ENCODE measurements at regions not wholly inside any gene's neighbourhood (a gene's known extent, or its start where the extent isn't known, plus 50 kb on each side); places are given as distances from the start of the nearest gene placed in this dataset.

GRCh38 chr12:107528731-107529365 lies 156.8 kb upstream of the PWP1 start:
- no peak overlapping the region for H2AK5ac ChIP-seq (ENCODE audit: insufficient read length, low read length)
- Mint-ChIP-seq H3K9me3 (no peaks in the 10 kb centered on the region; a peak in 1 of 5 replicates), H3K36me3 (ENCODE audit: insufficient read depth in 1 of 3, low read depth in 3 of 3) (no peaks in the 10 kb centered on the region), H3K4me1 (no peaks in the 10 kb centered on the region), H3K4me3 (no peak overlapping the region), H3K27ac (no peak overlapping the region), H3K27me3 (ENCODE audit: low read depth) (no peaks in the 10 kb centered on the region; the same call in 1 of the 2 replicates)
- no peak overlapping the region; the same call in 1 of the 2 replicates for H2BK15ac ChIP-seq (ENCODE audit: low read depth, low read length)
- H3K4ac ChIP-seq (ENCODE audit: low read depth, low read length): no peak overlapping the region
- no peak overlapping the region for H2AFZ ChIP-seq (ENCODE audit: low read length)
- no peaks in the 10 kb centered on the region for H3K23me2 ChIP-seq (ENCODE audit: insufficient read length, low read depth, low read length, poor library complexity, severe bottlenecking)
- no peaks in the 10 kb centered on the region for H4K20me1 ChIP-seq (ENCODE audit: control insufficient read depth, insufficient read depth, insufficient read length)
- DNase-seq: no peak
- no peak overlapping the region for H4K91ac ChIP-seq (ENCODE audit: insufficient read length, low read depth, low read length)
- H3K18ac ChIP-seq (ENCODE audit: insufficient read length, low read depth, low read length): no peak overlapping the region
- H3K79me1 ChIP-seq (ENCODE audit: insufficient read depth, low read depth, low read length, poor library complexity, severe bottlenecking): no peaks in the 10 kb centered on the region
- no peak overlapping the region for H2BK12ac ChIP-seq (ENCODE audit: insufficient read length, low read depth, low read length)
- no peak overlapping the region for H2BK5ac ChIP-seq (ENCODE audit: insufficient read length, low read length)
- no peak overlapping the region for H3K23ac ChIP-seq (ENCODE audit: insufficient read length, low read depth, low read length)
- H2BK120ac ChIP-seq (ENCODE audit: low read depth, low read length, poor library complexity, severe bottlenecking): no peak overlapping the region
- H3K9ac ChIP-seq (ENCODE audit: extremely low read depth, insufficient read length, low read length): no peak overlapping the region
- H4K5ac ChIP-seq (ENCODE audit: insufficient read length, low read depth, low read length): no peak overlapping the region
- no peak overlapping the region for H4K8ac ChIP-seq (replicated peaks; ENCODE audit: insufficient read length, low read depth, low read length)
- H3T11ph ChIP-seq (ENCODE audit: low read length): no peak overlapping the region
- H3K27ac ChIP-seq (ENCODE audit: insufficient read length, low read depth, low read length): no peak overlapping the region
- H3K9me3 ChIP-seq (ENCODE audit: control insufficient read depth, low read depth, low read length): no peaks in the 10 kb centered on the region
- H3K4me1 ChIP-seq (ENCODE audit: insufficient read depth, low read length): no peaks in the 10 kb centered on the region
- H3K79me2 ChIP-seq (ENCODE audit: insufficient read depth, low read length): no peaks in the 10 kb centered on the region
- H3K27me3 ChIP-seq (ENCODE audit: insufficient read depth, low read length): no peaks in the 10 kb centered on the region
- WGBS (ENCODE audit: extremely low coverage, insufficient read length, low lambda C conversion rate): 100% methylated on average over 5 of the region's 7 CpGs
- H3K14ac ChIP-seq (ENCODE audit: insufficient read depth, low read length): no peak overlapping the region
- H3K4me2 ChIP-seq (ENCODE audit: insufficient read depth, insufficient read length, low read length): no peak overlapping the region
- no peak overlapping the region for H3K56ac ChIP-seq (ENCODE audit: insufficient read length, low read depth, low read length)
- no peak for TF ChIP-seq CTCF (conservative IDR thresholded peaks at IDR 0.05)
- H2BK20ac ChIP-seq (ENCODE audit: low read depth, low read length, poor library complexity, severe bottlenecking): no peak overlapping the region

Measured in H9 (cell line).